HEK293 (cell line): ENCODE measurements at regions not wholly inside any gene's neighbourhood (a gene's known extent, or its start where the extent isn't known, plus 50 kb on each side); places are given as distances from the start of the nearest gene placed in this dataset.

Experiments
- CTCF ChIA-PET: fragments of 350-600 bp; formaldehyde crosslinking; extraction: SDS; loops from one replicate; lab custom pipeline; 2021; ENCODE audit warnings: antibody characterized with exemption; lab: Yijun Ruan, JAX
- POLR2A ChIA-PET: fragments of 300-600 bp; formaldehyde crosslinking; extraction: SDS; loops from one replicate; lab custom pipeline; 2020; ENCODE audit warnings: antibody characterized with exemption, inconsistent platforms; lab: Yijun Ruan, JAX
- H3K27ac ChIP-seq: fragments of 200-500 bp; sonication (Bioruptor generic); 2 replicates; pipeline ENCODE4 v1.5.1; 2014; ENCODE audit warnings: low read depth, low read length, control low read depth, inconsistent platforms; ENCODE audit errors: extremely low read depth
- H3K36me3 ChIP-seq, 2 experiments: fragments of 200-500 bp in 1 of 2; sonication (Bioruptor generic) in 1 of 2; 1 replicate in 1 of 2; 2 replicates in 1 of 2; pipeline ENCODE4 v1.5.1; 2014 to 2017; ENCODE audit warnings: inconsistent platforms in 2 of 2, low read length in 2 of 2; ENCODE audit not compliant: control insufficient read depth in 2 of 2, insufficient read depth in 1 of 2
- H3K4me1 ChIP-seq: fragments of 200-500 bp; sonication (Bioruptor generic); 2 replicates; pipeline ENCODE4 v1.5.1; 2014; ENCODE audit warnings: mild to moderate bottlenecking, low read length, inconsistent platforms; ENCODE audit not compliant: control insufficient read depth, insufficient read depth
- H3K4me3 ChIP-seq: 2 replicates; pipeline ENCODE4 v1.5.1; 2011; ENCODE audit warnings: low read depth, mild to moderate bottlenecking, control low read depth, low read length, moderate library complexity
- H3K9me3 ChIP-seq: fragments of 200-500 bp; sonication (Bioruptor generic); 2 replicates; pipeline ENCODE4 v1.5.1; 2014; ENCODE audit warnings: low read depth, low read length, inconsistent platforms; ENCODE audit not compliant: control insufficient read depth, insufficient read depth
- EGR2 ChIP-seq: fragments of 450-650 bp; formaldehyde crosslinking; IDR thresholded peaks from 2 replicates; pipeline ENCODE4 v1.5.1; 2016; ENCODE audit warnings: low read depth, missing biosample characterization, missing genetic modification characterization
- GLI2 ChIP-seq: fragments of 450-650 bp; formaldehyde crosslinking; IDR thresholded peaks from 2 replicates; pipeline ENCODE4; 2017; ENCODE audit warnings: missing biosample characterization, missing genetic modification characterization, low read depth, borderline replicate concordance
- IKZF3 ChIP-seq: fragments of 450-650 bp; IDR thresholded peaks from 2 replicates; pipeline ENCODE4 v1.5.0; 2018; ENCODE audit warnings: missing biosample characterization, mild to moderate bottlenecking, missing genetic modification characterization, moderate library complexity
- KLF8 ChIP-seq: fragments of 450-650 bp; formaldehyde crosslinking; IDR thresholded peaks from 2 replicates; pipeline ENCODE4 v1.5.1; 2016; ENCODE audit warnings: missing biosample characterization, missing genetic modification characterization
- YY2 ChIP-seq: fragments of 450-650 bp; formaldehyde crosslinking; IDR thresholded peaks from 2 replicates; pipeline ENCODE4 v1.5.1; 2016; ENCODE audit warnings: missing biosample characterization, missing genetic modification characterization
- ZBTB20 ChIP-seq: fragments of 450-650 bp; formaldehyde crosslinking; IDR thresholded peaks from 2 replicates; pipeline ENCODE4 v1.5.1; 2016; ENCODE audit warnings: missing biosample characterization, missing genetic modification characterization
- ZFP37 ChIP-seq: fragments of 450-650 bp; formaldehyde crosslinking; IDR thresholded peaks from 2 replicates; pipeline ENCODE4 v1.5.1; 2016; ENCODE audit warnings: missing biosample characterization, missing genetic modification characterization
- ZNF112 ChIP-seq: fragments of 450-650 bp; formaldehyde crosslinking; IDR thresholded peaks from 2 replicates; pipeline ENCODE4 v1.5.0; 2017; ENCODE audit warnings: missing biosample characterization, missing genetic modification characterization
- ZNF148 ChIP-seq: fragments of 450-650 bp; formaldehyde crosslinking; IDR thresholded peaks from 2 replicates; pipeline ENCODE4 v1.5.0; 2017; ENCODE audit warnings: missing biosample characterization, missing genetic modification characterization, borderline replicate concordance
- ZNF19 ChIP-seq: fragments of 450-650 bp; formaldehyde crosslinking; IDR thresholded peaks from 2 replicates; pipeline ENCODE4; 2016; ENCODE audit warnings: missing biosample characterization, missing genetic modification characterization, low read depth
- ZNF2 ChIP-seq: fragments of 450-650 bp; formaldehyde crosslinking; IDR thresholded peaks from 2 replicates; pipeline ENCODE4 v1.5.1; 2016; ENCODE audit warnings: missing biosample characterization, missing genetic modification characterization
- ZNF324 ChIP-seq: fragments of 450-650 bp; formaldehyde crosslinking; IDR thresholded peaks from 2 replicates; pipeline ENCODE4 v1.5.1; 2016; ENCODE audit warnings: missing biosample characterization, missing genetic modification characterization
- ZNF404 ChIP-seq: fragments of 450-650 bp; formaldehyde crosslinking; IDR thresholded peaks from 2 replicates; pipeline ENCODE4 v1.5.1; 2017; ENCODE audit warnings: missing biosample characterization, missing genetic modification characterization
- ZNF433 ChIP-seq: fragments of 450-650 bp; formaldehyde crosslinking; IDR thresholded peaks from 2 replicates; pipeline ENCODE4 v1.5.1; 2016; ENCODE audit warnings: missing biosample characterization, missing genetic modification characterization, low read depth
- ZNF48 ChIP-seq: fragments of 450-650 bp; formaldehyde crosslinking; IDR thresholded peaks from 2 replicates; pipeline ENCODE4 v1.5.1; 2016; ENCODE audit warnings: missing biosample characterization, missing genetic modification characterization
- ZNF529 ChIP-seq: fragments of 450-650 bp; formaldehyde crosslinking; IDR thresholded peaks from 2 replicates; pipeline ENCODE4 v1.5.1; 2017; ENCODE audit warnings: missing genetic modification characterization, missing biosample characterization; ENCODE audit not compliant: insufficient replicate concordance
- ZNF560 ChIP-seq: fragments of 450-650 bp; formaldehyde crosslinking; IDR thresholded peaks from 2 replicates; pipeline ENCODE4 v1.5.1; 2017; ENCODE audit warnings: missing biosample characterization, missing genetic modification characterization, borderline replicate concordance
- ZNF701 ChIP-seq: fragments of 450-650 bp; formaldehyde crosslinking; IDR thresholded peaks from 2 replicates; pipeline ENCODE4 v1.5.1; 2016; ENCODE audit warnings: missing biosample characterization, missing genetic modification characterization
- ZNF76 ChIP-seq: fragments of 450-650 bp; formaldehyde crosslinking; IDR thresholded peaks from 2 replicates; pipeline ENCODE4; 2016; ENCODE audit warnings: low read depth, missing biosample characterization, missing genetic modification characterization, borderline replicate concordance
- ZNF785 ChIP-seq: fragments of 450-650 bp; formaldehyde crosslinking; IDR thresholded peaks from 2 replicates; pipeline ENCODE4 v1.5.1; 2016; ENCODE audit warnings: missing biosample characterization, missing genetic modification characterization
- ZNF837 ChIP-seq: fragments of 450-650 bp; formaldehyde crosslinking; IDR thresholded peaks from 2 replicates; pipeline ENCODE4 v1.5.1; 2016; ENCODE audit warnings: missing biosample characterization, missing genetic modification characterization
- ZSCAN4 ChIP-seq: fragments of 450-650 bp; formaldehyde crosslinking; IDR thresholded peaks from 2 replicates; pipeline ENCODE4 v1.5.1; 2017; ENCODE audit warnings: missing biosample characterization, missing genetic modification characterization
- ZXDB ChIP-seq: fragments of 450-650 bp; formaldehyde crosslinking; IDR thresholded peaks from 2 replicates; pipeline ENCODE4 v1.5.1; 2016; ENCODE audit warnings: missing biosample characterization, missing genetic modification characterization
- TF ChIP-seq, protein P1 (sequence below): sonication (generic); formaldehyde crosslinking; IDR thresholded peaks from 2 replicates; pipeline ENCODE4 v1.8.1; 2022; ENCODE audit warnings: mild to moderate bottlenecking, moderate library complexity, missing genetic modification reagents
- TF ChIP-seq, protein P2 (sequence below): fragments of 450-650 bp; formaldehyde crosslinking; IDR thresholded peaks from 2 replicates; pipeline ENCODE4; 2016; ENCODE audit warnings: missing biosample characterization, missing genetic modification characterization
- TF ChIP-seq, protein P3 (sequence below): fragments of 450-650 bp; formaldehyde crosslinking; IDR thresholded peaks from 2 replicates; pipeline ENCODE4 v1.5.1; 2016; ENCODE audit warnings: missing biosample characterization, missing genetic modification characterization

GRCh38 chr10:131778842-131779241 is 122.0 kb upstream of the PPP2R2D start:
- Histone ChIP-seq H3K4me3 (no peak overlapping the region), H3K9me3 (peaks cover 2% of the 10 kb centered on the region; the same call in 1 of the 2 replicates), H3K27ac (no peak overlapping the region), H3K36me3 (no peaks in the 10 kb centered on the region), H3K4me1 (no peaks in the 10 kb centered on the region)
- CTCF ChIA-PET = no interaction called here
- POLR2A ChIA-PET = no interaction called here
- TF ChIP-seq ZNF837 (tag by site-specific recombination) (no peak), ZFP37 (no peak), EGR2 (tag by site-specific recombination) (no peak), ZNF19 (tag by site-specific recombination) (no peak), GLI2 (tag by site-specific recombination) (no peak), ZNF48 (tag by site-specific recombination) (no peak), ZNF433 (no peak), ZXDB (tag by site-specific recombination) (no peak), KLF8 (tag by site-specific recombination) (no peak), ZNF148 (tag by site-specific recombination) (no peak), ZNF785 (no peak), ZNF404 (no peak), ZNF560 (tag by site-specific recombination) (no peak), ZNF76 (tag by site-specific recombination) (no peak), ZBTB20 (tag by site-specific recombination) (no peak), ZNF701 (tag by site-specific recombination) (no peak), YY2 (tag by site-specific recombination) (no peak)
- TF ChIP-seq, protein P1, sequence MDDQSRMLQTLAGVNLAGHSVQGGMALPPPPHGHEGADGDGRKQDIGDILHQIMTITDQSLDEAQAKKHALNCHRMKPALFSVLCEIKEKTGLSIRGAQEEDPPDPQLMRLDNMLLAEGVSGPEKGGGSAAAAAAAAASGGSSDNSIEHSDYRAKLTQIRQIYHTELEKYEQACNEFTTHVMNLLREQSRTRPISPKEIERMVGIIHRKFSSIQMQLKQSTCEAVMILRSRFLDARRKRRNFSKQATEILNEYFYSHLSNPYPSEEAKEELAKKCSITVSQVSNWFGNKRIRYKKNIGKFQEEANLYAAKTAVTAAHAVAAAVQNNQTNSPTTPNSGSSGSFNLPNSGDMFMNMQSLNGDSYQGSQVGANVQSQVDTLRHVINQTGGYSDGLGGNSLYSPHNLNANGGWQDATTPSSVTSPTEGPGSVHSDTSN = no peak
- TF ChIP-seq, protein P2, sequence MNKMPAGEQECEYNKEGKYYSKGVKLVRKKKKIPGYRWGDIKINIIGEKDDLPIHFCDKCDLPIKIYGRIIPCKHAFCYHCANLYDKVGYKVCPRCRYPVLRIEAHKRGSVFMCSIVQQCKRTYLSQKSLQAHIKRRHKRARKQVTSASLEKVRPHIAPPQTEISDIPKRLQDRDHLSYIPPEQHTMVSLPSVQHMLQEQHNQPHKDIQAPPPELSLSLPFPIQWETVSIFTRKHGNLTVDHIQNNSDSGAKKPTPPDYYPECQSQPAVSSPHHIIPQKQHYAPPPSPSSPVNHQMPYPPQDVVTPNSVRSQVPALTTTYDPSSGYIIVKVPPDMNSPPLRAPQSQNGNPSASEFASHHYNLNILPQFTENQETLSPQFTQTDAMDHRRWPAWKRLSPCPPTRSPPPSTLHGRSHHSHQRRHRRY = no peak
- TF ChIP-seq, protein P3, sequence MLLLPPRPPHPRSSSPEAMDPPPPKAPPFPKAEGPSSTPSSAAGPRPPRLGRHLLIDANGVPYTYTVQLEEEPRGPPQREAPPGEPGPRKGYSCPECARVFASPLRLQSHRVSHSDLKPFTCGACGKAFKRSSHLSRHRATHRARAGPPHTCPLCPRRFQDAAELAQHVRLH = no peak

- H3K27ac ChIP-seq = no peak overlapping the region
- CTCF ChIA-PET = no interaction called here
- TF ChIP-seq ZSCAN4 (tag by site-specific recombination) = no peak
- no peak for TF ChIP-seq IKZF3 (tag by site-specific recombination)
- no peak for TF ChIP-seq ZNF529 (tag by site-specific recombination)
- no peak for TF ChIP-seq ZNF324 (tag by site-specific recombination)
- TF ChIP-seq ZNF112 (tag by site-specific recombination) = no peak
- no peak for TF ChIP-seq ZNF2 (tag by site-specific recombination)
- TF ChIP-seq, all 188 proteins: peak for 0
- H3K36me3 ChIP-seq = no peaks in the 10 kb centered on the region
- no peaks in the 10 kb centered on the region for H3K4me1 ChIP-seq
- H3K4me3 ChIP-seq = no peak overlapping the region
- H3K9me3 ChIP-seq = peaks cover 2% of the 10 kb centered on the region; the same call in 1 of the 2 replicates
- POLR2A ChIA-PET = no interaction called here
Measured at GRCh38 chr10:131779661-131780394, 121.0 kb upstream of the PPP2R2D start.
